GM18519 (cell line): ENCODE measurements at regions not wholly inside any gene's neighbourhood (a gene's known extent, or its start where the extent isn't known, plus 50 kb on each side); places are given as distances from the start of the nearest gene placed in this dataset.

Experiments used
- ATAC-seq: cut with Tn5 transposase; IDR thresholded peaks from one replicate; pipeline ENCODE4 v1.9.1; 2021; ENCODE audit warnings: mild to moderate bottlenecking, moderate library complexity; ENCODE audit not compliant: unreplicated experiment, low FRiP score

DNA sequence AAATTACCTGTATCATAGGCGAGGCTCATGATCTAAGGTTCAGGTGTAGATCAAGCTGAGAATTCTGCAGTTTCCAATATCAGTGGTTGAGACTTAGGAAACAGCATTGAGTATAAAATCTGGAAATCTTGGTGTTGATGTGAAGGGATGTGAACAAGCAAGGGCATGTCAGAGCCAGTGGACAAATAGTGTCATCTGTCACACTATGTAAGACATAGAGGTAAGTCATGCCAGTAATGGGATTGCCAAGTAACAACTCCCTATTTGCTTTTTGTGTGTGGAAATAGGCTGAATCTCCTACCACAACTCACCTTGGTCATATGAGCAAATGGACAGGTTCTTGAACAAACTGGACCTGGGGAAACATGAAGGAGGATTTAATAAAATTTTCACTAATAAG, 334.5 kb upstream of the EMCN start:
- ATAC-seq: no peak

DNA sequence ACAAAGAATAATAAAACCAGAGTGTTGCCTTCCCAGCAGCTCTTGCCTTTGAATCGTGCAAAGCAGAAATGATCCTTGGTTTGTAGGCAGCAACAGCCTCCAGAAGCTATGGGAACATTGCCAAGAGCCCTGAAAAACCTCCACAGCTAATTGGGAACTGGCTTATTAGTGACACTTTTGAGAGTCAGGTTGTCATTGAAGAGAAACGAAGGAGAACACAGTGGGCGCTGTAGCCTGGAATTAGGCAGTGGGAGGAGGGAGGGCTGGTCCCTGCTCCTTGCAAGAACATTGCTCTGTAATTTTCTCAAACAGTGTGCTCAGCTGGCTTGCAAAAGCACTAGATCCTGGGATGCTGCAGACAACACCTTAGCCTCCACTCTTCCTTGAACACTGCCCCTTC, 331.5 kb upstream of the EMCN start:
- ATAC-seq: no peak

DNA sequence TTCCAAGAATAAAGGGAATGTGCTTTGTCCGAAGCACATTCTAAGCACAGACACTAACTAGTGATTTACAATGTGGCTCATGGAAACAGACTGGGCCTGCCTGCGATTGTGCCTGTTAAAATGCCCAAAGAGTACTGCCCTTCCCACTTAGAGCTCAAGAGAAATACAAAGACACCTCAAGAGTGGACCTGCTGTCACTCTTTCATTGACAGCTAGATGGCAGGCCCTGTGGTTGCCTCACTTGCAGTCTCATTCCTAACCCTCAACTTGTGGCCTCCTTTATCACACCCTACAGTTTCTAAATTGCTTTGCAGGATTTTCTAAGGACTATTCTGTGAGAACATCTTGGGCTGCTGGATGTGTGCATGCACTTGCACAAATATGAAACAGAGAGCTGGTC, 331.0 kb upstream of the EMCN start:
- peak; percentile 88 for ATAC-seq

DNA sequence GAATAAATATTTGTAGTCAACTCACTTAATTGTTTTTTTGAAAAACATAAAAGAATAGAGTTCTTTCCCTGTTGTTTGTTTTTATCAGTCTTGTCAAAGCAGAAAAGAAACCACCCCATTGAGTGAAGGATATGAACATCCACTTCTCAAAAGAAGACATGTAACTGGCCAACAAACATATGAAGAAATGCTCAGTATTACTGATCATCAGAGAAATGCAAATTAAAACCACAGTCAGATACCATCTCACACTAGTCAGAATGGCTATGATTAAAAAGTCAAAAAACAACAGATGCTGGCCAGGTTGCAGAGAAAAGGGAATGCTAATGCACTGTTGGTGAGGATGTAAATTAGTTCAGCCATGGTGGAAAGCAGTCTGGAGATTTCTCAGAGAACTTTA, 326.1 kb upstream of the EMCN start:
- ATAC-seq: peak; percentile 64

DNA sequence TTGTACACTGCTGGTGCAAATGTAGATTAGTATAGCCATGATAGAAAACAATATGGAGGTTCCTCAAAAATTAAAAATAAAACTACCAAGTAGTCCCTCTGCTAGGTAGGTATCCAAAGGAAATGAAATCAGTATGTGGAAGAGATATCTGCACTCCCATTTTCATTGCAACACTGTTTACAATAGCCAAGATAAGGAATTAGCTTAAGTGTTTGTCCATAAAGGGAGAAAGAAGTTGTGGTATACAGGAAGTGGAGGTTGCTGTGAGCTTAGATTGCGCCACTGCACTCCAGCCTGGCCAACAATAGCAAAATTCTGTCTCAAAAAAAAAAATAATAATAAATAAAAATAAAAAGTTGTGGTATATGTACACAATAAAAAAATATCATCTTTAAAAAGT, 325.0 kb upstream of the EMCN start:
- ATAC-seq: no peak

DNA sequence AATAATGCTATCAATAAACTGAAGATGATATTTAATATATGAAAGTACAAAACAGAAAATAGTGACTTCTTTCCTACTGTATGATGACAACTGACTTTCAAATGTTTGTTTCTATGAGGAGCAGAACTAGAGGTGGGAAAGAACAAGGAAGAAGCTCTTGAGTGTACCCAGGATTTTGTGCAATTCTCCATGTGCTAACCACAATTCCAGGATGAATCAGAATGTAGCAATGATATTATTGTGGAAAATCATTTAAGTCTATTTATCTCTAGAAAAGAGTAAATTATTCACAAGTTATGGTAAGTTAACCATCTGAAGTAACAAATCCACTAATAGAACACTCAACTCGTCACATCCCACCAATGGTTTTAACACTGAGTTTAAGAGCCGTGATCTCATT, 324.1 kb upstream of the EMCN start:
- ATAC-seq: no peak

DNA sequence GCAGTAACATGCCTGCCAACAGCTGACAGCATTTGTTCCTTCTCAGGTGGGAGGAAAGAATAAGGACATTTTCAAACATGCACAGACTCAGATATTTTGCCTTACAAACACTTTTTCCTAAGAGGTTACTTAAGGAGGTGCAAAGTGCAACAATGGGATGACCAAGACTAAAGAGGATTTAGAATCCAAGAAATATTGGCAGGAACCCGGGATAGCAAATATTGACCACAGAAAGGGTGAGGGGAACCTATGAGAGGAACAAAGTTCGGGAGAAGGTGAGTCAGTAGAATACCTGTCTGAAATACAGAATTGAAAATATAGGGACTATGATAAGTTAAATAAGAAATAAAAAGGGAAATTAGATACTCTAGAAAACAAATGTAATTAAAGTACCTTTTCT, 321.9 kb upstream of the EMCN start:
- no peak for ATAC-seq

DNA sequence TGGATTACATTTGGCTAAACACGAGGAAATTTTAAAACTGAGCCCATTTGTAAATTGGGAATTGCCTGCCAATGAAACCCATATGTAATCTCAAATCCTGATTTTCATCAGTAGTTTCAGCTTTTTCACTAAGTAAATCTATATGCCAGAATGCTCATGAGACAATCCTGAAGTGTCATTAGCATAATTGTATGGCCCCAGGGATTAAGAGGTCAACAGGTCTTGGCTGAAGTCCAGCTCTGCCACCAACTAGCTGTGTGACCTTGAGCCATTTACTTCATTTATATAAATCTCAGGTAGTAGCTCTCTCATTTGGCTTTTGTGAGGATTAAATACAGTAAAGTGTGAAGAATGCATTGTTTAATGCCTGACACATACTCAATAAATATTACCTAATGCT, 320.5 kb upstream of the EMCN start:
- no peak for ATAC-seq

DNA sequence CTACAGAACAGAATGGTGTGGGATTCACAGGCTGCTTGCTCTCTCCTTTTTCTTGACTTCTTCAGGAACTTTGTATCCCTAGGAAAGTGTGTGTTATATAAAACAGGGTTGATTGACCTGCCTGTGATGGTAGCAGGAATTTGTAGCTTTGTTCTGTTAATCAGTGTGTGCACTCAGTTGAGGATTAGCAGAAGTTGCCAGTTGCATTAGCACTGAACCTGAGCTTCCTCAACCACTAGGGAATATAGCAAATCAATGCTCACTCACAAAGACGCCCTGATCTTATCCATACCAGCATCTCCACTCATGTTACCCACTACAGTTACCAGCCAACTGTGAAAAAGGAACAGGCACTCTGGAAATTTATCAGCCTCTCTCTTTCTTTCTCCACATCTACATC, 319.1 kb upstream of the EMCN start:
- ATAC-seq: no peak

DNA sequence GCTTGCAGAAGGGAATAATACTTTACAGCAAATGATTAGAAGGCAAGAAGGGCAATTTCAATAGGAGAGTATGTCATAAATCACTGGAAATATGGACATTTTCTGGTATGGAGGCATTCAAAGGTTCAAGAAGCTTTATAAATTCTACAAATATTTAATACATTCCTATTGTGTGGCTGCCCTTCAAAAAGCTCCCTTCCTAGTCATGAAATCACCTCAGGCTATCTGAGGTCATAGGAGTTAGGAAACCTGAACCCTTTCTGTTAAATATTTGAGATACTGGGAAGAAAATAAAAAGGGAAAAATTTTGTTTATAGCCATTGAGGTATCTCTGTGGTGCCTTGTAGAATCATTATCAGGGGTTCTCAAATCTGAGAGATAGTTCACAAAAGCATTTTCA, 316.8 kb upstream of the EMCN start:
- no peak for ATAC-seq

DNA sequence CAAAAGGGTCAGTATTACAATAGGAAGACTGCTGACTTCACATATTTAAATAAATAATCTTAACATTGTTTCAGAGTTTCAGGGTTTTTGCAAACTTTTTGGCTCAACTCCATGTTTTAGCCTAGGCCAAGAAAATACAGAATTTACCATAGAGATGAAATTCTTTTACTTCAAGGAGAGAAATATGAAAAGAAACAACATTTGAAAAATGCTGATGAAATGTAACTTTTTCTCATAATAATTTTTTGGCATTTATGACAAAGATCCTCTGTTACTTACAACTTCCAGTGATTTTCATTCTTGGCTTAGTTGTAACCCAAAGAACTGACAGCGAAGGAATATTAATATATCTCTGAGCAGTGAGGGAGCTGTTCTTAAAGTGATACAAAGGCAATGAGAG, 316.1 kb upstream of the EMCN start:
- ATAC-seq: no peak

DNA sequence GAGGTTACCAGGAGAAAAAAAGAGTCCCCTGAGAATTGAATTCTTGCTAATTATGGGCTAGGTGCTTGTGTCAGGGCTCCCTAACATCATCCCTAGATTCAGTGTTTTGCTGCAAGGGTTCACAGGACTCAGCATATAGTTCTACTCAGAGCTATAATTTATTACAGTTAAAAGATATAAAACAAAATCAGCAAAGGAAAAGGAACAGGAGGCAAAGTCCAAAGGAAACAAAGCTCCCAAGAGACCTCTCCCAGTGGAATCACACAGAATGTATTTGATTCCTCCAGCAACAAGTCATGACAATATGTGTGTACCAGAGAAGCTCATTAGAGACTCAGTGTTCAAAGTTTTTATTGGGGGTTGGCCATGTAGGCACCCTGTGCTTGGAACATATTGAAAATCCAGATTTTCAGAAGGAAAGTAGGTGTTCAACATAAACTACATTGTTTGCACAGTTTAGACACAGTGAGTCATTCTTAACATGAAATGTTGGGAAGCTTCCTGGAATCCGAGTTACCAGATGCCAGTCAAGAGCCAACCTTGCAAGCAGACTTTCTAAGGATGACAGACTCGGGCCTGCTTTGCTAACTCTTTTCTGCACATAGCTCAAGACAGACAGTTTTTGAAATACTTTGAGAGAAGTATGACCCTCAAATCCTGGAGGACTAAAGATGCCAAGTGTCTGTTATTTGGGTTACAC, 311.3 kb upstream of the EMCN start:
- no peak for ATAC-seq

DNA sequence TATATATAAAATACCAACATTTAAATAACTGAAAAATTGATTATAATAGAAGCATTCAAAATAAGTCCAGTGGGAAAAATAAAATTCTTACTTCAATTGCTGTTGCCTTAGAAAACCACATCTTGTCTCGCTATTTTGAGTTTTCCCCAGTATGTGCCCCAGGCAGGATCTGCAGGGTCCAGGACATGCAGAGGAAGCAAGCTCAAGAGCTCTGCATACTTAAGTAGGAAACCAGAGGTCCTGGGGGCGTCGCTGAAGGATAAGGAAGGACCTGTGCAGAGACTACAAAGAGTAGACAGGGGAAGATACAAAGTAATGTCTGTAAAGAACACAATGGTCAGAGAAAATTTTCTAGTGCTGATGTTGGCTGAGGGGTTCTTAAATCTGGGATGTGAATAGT, 310.5 kb upstream of the EMCN start:
- ATAC-seq: no peak

DNA sequence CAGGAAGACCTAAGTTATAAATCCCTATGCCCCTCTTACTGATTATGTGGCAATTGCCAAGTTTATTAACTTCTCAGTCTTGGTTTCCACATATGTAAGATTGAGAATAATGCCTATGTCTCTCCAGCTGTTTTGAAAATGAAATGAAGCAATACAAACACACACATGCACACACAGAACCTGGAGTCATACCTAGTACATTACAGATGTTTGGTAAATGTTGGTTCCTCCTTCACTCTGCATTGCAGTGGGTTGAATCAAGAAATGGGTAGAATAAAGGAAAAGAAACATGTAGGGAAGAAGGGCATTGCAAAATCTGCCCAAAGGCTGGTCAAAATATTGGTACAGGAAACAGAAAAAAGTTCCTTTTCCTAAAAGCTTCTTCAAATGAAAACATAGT, 309.9 kb upstream of the EMCN start:
- no peak for ATAC-seq

DNA sequence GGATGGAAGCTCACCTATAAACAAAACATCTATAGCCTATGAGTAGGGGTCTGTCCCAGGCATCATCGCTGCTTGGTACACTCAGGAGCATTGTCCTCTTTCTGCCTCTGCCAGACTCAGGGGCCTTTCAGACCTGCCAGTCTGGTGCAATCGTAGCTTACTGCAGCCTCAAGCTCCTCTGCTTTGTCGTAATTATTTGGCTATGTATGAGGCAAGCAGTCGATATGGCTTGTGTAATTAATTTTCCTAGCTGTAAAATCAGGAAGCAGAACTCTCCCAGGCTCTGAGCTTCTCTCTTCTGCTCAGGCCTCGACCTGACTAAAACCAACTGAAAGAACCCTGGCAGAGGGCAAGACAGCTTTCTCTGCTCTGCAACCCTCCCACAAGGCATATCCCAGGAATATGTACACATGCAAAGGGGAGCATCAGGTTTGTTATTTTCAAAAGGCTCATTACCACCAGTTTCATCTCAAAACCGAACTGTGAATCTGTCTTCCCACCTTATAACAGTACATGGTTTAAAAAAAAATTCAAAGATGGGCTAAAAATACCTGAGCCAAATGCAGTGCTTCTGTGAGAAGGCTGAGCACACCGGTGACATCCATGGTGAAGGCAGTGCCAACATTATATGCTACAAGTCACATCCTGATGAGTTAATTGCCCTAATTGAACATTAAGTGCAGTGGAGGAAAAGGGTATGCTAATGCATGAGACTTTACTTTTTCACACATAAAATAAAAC, 309.2 kb upstream of the EMCN start:
- ATAC-seq: no peak

DNA sequence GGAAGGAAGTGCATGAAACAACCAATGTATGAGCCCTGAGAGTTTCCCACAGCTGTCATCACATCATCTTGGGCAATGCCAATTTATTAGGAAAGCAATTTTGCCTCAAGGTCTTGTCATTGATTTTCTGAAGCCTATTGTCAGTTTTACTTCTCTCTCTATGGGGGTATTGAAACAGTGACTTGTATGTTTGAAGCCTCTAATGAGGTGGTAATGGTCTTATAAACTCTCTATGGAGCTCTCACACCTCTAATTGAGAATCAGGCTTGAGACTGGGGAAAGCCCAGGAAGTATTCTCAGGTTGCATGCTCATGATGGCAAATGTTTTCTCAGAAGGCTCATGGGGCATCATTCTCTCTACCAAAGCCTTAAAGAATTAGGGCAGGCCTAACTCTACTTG, 308.2 kb upstream of the EMCN start:
- ATAC-seq: no peak

DNA sequence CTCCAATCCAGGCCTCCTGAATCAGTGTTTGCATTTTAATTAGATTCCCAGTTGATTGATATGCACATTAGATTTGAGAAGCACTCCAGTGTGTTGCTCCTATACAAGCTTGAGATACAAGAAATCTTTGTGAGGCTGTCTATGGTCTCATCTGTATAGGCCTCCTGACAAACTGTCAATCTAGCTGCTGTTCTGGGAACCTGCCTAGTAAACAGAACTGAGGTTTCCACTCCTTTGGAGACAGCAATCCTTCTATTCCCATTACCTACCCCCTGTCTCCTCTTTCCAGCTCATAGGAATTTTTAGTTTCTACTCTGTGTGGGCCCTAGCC, 306.1 kb upstream of the EMCN start:
- peak; percentile 8 for ATAC-seq

DNA sequence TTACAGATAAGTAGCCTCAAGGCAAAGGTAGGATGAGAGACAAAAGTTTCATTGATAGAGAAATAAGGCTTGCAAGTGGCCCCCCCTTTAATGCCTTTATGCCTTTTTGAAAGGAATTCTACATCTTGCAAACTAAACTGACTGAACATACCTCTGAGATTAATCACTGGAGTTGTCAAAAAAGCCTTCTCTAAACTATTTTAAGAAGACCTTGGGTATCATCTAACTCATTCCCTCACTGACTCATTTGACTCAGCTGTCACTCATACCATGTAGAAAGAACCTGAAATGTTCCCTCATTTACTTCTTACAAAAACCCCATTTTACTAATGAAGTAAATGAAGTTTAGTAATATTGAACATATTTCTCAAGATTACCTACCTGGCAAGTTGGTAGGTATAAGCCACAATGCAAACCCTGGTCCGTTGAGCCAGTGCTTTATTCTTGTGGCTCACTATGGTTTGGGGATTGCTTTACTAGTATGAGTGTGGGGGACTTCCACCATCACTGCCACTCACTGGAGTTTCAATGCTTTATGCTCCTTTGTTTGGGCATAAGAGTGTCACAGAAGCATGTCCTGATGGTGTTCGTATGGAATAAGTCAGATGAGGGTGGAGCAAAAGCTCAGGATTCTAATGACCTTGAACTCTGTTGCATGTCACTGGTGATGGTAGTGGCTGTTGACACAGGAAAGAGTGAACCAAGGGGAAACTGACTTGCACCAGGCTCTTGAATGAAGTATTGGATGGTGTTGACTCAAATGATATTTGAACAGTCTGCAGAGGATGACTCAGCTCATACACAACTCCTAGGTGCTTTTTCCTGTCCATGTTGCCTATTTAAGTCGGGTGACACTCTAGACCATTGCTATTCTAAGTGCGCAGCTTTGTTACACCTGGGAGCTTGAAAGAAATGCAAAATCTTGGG, 305.5 kb upstream of the EMCN start:
- peak; percentile 70 for ATAC-seq

DNA sequence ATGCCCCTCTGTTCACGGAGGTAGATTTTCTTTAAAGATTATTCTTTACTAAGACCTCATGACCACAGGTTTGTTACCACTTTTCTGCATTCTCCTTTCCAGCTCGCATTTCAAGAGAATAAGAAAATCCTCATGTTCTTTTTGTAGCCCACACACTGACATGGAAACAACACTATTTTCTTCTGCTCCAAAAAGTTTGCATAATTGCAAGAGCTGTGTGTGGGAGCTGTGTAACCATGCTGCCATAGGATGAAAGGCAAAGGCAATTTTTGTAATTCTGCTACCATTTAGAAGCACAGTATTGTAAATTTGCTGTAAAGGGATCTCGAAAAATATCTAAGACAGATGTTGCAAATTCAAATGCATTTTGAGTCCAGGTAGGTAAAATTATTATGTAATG, 302.4 kb upstream of the EMCN start:
- ATAC-seq: no peak

DNA sequence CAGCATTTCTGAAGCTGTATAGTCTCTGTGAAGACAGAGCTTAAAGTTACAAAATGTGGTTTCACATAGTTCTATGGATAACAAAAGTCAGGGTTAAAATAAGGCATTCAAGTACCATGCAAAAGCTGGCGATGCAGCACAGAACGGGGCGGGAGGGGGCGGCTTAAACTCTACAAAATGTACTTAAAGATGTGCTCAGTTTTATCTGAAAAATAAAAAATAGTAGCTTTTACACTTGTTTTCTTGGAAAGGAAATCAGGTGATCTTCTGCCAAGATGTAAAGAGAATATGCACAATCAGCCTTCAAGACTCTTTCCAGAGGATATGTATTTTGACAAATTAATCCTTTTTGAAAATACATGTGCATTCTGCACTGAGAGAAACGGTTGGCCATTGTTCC, 301.7 kb upstream of the EMCN start:
- no peak for ATAC-seq

DNA sequence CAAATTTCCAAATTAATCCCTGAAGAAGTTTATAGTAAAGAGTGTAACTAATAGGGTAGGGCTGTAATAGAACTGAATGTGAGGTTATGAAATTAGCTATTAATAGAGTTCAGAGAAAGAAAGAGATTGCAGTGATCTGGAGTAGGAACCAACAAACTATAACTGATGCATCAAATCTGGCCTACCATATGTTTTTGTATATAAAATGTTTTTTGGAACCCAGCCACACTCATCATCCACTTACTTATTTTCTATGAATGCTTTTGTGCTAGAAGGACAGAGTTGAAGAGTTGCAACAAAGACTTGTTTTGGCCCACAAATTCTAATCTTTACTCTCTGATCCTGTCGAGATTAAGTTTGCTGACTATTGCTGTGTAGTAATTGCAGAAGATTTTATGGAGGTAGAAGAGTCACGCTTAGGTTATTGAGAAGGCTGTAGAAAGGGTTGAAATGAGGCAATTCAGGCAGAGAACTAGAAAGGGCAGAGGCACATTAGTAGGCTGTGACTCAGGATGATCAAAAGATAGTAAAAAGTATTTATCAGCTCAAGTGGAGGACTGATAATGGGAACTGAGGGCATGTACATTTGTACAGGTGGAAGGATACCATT, 298.7 kb upstream of the EMCN start:
- no peak for ATAC-seq
